IMR-90 (cell line): ENCODE measurements at regions not wholly inside any gene's neighbourhood (a gene's known extent, or its start where the extent isn't known, plus 50 kb on each side); places are given as distances from the start of the nearest gene placed in this dataset.

ENCODE experiments used
- CEBPB ChIP-seq: IDR thresholded peaks from 2 replicates; pipeline ENCODE4 v1.6.1; 2012; ENCODE audit warnings: low read depth, low read length, improper control_type of control experiment
- CHD1 ChIP-seq: IDR thresholded peaks from 2 replicates; pipeline ENCODE4 v1.6.1; 2012; ENCODE audit warnings: low read depth, low read length, improper control_type of control experiment
- CTCF ChIP-seq: conservative IDR thresholded peaks from 2 replicates; pipeline ENCODE4 v1.5.1; 2012; ENCODE audit warnings: mild to moderate bottlenecking, low read depth, low read length, improper control_type of control experiment
- ELK1 ChIP-seq: fragments of 150-350 bp; IDR thresholded peaks from 2 replicates; pipeline ENCODE4 v1.6.1; 2016; ENCODE audit warnings: low read depth, mild to moderate bottlenecking, low read length, moderate library complexity, borderline replicate concordance
- MAFK ChIP-seq: IDR thresholded peaks from 2 replicates; pipeline ENCODE4 v1.6.1; 2012; ENCODE audit warnings: low read depth, low read length, improper control_type of control experiment
- MAZ ChIP-seq: IDR thresholded peaks from 2 replicates; pipeline ENCODE4 v1.6.1; 2012; ENCODE audit warnings: low read depth, mild to moderate bottlenecking, low read length, improper control_type of control experiment, moderate library complexity, borderline replicate concordance
- MXI1 ChIP-seq: IDR thresholded peaks from 2 replicates; pipeline ENCODE4 v1.6.1; 2012; ENCODE audit warnings: low read depth, mild to moderate bottlenecking, low read length, moderate library complexity, borderline replicate concordance
- NFE2L2 ChIP-seq: fragments of 150-350 bp; IDR thresholded peaks from 2 replicates; pipeline ENCODE4 v1.6.1; 2016; ENCODE audit warnings: low read depth, mild to moderate bottlenecking, low read length
- POLR2A ChIP-seq: IDR thresholded peaks from 2 replicates; pipeline ENCODE4 v1.6.1; 2012; ENCODE audit warnings: mild to moderate bottlenecking, low read depth, low read length
- RAD21 ChIP-seq: IDR thresholded peaks from 2 replicates; pipeline ENCODE4 v1.6.1; 2012; ENCODE audit warnings: low read length, improper control_type of control experiment
- RFX5 ChIP-seq: IDR thresholded peaks from 2 replicates; pipeline ENCODE4 v1.8.0; 2012; ENCODE audit warnings: low read depth, mild to moderate bottlenecking, low read length, moderate library complexity
- SMC3 ChIP-seq: fragments of 150-350 bp; IDR thresholded peaks from 2 replicates; pipeline ENCODE4 v1.6.1; 2016; ENCODE audit warnings: low read depth, mild to moderate bottlenecking, antibody characterized with exemption, low read length, moderate library complexity
- USF2 ChIP-seq: fragments of 150-350 bp; IDR thresholded peaks from 2 replicates; pipeline ENCODE4 v1.6.1; 2017; ENCODE audit warnings: mild to moderate bottlenecking, antibody characterized with exemption, low read length, low read depth

- no peak for TF ChIP-seq CTCF
- TF ChIP-seq POLR2A = no peak
- TF ChIP-seq CHD1 = no peak
- TF ChIP-seq RAD21 = no peak
- no peak for TF ChIP-seq CEBPB
- TF ChIP-seq RFX5 = no peak
- TF ChIP-seq USF2 = no peak
- TF ChIP-seq ELK1 = no peak
- no peak for TF ChIP-seq MXI1
- TF ChIP-seq NFE2L2 = no peak
- TF ChIP-seq SMC3 = no peak
- TF ChIP-seq MAFK = no peak
- no peak for TF ChIP-seq MAZ
Observed at GRCh38 chr6:55664591-55665587, 85.9 kb upstream of the HMGCLL1 start.
